ENCODE measurements at regions not wholly inside any gene's neighbourhood (a gene's known extent, or its start where the extent isn't known, plus 50 kb on each side); places are given as distances from the start of the nearest gene placed in this dataset.
A peak's percentile ranks its signal among the peaks of the same experiment; 100 is the strongest.
"Not testable (repeated sequence)": the region's sequence is repeated elsewhere in the genome, so short reads cannot be mapped to it uniquely, and the experiment has no call there.

DNA sequence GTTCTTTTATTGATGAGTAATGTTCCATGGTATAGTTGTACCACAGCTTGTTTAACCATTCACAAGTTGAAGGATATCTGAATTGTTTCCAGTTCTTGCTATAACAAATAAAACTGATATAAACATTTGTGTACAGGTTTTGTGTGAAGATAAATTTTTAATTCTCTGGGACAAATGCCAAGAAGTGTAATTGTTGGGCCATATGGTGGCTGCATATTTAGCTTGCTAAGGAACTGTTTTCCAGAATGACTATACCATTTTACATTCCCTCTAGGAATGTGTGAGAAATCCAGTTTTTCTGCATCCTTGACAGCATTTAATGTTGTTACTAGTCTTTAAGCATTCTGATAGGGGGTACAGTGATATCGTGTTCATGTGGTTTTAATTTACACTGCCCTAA lies 368.5 kb downstream of the KIF2B start:
- DNase-seq, result no peak

DNA sequence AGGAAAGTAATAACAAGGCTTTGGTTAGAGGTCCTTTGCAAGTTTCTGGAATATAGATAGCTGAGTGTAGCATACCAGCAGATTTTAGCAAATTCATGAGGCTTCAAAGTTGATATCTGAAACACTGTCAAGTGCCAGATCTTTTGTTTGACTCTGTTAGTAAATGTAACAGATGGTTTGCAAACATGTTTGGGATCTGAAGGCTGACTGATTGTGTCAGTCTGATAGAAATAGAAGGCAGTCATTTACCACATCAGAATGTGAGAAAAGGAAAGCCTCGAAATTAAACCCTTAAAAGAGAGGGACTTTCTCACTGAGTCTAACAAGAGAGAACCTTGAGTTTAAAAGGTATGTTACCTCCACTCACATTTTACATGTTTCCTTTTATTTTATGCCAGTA lies 371.5 kb downstream of the KIF2B start:
- peak in 1 of 3 donors; percentile 8 for DNase-seq

DNA sequence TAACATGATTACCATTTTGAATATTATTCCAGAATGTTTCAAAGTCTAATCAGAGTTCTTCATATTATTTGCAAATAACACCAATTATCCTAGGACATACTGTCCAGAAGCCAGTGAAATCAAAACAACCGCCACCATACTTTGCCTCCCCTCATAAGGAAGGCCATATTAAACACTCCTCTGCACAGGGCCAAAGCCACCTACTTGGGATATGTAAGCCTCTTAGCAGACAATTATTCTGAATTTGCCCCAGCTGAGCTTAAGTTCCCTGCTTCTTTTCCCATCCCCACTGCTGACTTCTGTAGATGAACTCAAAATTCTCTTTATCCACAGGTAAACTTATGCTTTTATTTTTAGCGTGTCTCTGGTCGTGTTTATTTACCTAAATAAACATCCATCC lies 374.0 kb downstream of the KIF2B start:
- no peak for DNase-seq

DNA sequence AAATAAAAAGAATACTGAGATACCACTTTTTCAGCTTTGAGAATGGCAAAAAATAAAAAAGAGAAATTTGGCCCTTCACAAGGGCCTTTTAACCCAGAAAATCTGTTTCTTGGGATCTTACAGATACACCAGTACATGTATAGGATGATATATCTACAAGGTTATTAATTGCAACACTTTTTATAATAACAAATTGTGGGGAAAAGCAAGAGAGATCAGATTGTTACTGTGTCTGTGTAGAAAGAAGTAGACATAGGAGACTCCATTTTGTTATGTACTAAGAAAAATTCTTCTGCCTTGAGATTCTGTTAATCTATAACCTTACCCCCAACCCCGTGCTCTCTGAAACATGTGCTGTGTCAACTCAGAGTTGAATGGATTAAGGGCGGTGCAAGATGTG lies 378.7 kb downstream of the KIF2B start:
- not testable (repeated sequence) for DNase-seq

DNA sequence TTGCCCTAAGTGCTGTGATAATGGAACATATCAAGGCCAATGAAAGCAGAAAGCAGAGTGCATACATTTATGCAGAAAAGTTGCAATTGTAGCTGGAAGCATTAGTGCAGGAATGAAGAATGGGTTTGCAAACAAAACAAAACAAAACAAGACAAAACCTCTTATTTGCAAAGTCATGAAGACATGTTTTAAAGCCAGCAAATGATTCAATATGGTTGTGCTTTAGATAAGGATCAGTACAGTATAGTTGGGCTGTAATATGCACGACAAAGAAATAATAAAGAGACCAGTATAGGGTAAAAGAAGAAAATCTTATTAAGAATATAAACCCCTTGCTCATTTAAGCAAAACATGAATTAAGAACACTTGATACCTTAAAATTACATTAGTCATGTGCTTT lies 398.1 kb downstream of the KIF2B start:
- DNase-seq, result no peak

DNA sequence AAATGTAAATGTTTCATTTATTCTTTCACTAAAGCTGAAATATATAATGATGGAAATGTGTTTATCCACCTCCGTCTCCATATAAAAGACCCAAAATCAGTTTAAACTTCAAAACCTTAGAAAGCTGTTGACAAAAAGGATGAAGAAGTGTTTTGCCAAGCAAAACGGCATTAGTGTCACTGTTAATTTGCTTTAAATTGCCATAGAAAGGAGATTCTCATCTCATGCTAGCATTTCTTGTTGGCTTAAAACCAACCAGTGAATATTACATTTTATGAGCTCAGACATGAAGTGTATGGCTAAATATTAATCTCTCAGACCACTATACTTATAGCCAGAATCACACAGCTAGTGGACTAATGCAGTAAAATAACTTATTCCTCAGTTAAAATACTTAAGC lies 398.8 kb downstream of the KIF2B start:
- no peak for DNase-seq

DNA sequence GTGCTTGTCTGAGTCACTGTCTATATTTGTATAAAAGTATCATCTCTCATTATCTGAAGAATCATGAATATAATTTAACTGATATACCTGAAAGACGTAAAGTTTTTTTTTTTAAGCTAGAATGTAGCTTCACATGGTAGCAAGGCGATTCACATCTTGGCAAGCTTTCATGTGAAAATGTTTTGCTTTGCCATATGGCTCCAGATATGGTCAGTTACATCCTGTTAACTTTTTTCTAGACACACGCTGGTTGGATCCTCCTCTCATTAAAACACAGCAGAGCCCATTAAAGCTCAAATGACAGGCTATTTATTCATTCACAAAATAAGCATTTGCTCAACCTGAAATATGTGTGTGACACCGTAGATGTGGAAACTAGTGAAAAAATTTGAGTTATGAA lies 412.8 kb downstream of the KIF2B start:
- DNase-seq, result no peak

DNA sequence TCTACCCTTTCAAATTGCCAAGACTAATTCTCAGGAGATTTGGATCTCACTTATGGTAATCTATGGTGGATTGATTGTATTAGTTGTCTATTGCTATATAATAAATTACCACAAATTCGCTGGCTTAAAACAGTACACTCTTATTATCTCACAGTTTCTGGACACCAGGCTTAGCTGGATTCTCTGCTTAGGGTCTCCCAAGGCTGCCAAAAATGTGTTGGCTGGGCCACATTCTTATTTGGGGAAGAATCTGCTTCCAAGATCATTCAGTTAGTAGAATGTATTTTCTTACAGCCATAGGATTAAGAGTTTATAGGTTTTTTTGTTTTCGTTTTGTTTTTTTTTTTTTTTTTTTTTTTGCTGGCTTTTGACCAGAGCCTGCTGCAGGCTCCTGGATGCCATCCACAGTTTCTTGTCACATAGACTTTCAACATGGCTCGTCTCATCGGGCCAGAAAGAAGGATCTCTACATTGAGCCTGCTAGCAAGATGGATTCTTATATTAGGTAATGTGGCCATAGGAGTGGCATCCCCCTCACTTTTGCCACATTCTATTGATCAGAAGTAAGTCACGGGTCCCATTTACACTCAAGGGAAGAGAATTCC lies 415.3 kb downstream of the KIF2B start:
- DNase-seq, result peak; percentile 7 to 55 (median 18)

DNA sequence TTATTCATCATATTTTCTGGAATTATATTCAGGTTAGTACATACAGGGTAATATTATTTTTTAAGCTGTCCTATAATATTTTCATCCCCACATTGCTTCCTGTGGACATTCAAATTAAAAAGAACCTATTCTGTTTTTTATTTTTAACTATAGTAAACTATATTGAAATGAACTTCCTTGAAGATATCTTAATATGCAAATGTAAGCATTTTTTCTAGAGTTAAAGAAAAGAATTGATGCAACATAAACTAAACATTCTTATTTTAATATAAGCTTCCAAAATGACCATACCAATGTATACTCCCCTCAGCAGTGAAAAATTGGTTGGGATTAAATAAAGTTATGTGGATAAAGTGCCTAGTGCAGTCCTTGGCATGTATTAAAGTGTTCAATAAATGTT lies 416.6 kb downstream of the KIF2B start:
- no peak for DNase-seq

DNA sequence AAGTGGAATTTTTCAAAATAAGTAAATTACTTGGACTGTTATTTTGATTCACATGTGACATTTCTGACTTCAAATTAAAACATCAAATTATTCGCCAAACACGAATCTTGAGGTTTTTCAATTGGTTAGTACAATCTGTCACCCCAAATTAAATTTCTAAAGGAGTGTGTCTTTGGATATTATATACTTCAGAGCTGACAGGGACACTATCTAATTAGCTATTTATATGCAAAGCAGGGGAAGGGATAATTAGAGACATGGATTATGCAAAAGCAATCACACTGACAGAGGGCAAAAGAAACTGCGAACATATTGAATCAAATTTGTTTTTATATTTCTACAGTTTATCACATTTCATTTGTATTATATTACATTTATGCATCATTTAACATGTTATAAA lies 433.0 kb downstream of the KIF2B start:
- DNase-seq, result no peak

DNA sequence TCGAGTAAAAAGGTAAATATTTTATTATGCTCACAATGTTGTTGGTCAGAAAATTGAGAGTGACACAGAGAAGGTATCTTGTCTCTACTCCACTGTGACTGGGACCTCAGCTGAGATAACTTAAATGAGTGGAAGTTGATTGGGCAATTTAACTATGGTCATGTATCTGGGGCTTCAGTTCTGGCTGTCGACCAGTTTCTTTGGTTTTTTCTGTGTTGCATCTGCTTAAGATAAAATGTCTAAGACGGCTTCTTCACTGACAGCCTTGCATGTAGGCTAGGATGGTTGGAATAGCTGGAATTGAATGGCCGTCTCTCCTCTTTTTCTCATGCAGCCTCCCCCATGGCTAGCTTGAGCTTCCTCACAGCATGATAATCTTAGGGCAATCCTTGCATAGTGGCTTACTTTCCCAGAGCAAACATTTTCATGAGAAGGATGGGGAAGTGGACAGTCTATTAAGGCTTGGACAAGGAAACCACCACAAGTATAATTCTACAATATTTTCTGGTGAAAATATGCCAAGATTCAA lies 433.7 kb downstream of the KIF2B start:
- no peak for DNase-seq

DNA sequence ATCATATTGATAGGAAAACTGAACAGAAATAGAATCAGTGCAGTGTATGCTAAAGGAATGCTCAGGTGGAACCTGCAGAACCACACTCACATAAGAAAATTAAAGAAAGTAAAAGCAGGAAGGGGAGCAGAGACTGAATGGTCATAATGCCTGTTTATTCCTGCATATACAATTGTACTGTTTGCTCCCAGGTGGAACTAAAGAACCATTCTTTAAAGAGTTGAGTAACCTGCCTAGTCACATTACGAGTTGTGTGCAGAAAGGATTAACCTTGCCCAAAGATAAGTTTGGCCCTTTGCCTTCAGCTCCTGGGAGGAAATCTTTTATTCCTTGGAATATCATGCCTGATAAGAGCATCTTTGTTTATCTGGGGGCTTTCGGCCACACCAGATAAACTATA lies 434.7 kb downstream of the KIF2B start:
- DNase-seq, result no peak

DNA sequence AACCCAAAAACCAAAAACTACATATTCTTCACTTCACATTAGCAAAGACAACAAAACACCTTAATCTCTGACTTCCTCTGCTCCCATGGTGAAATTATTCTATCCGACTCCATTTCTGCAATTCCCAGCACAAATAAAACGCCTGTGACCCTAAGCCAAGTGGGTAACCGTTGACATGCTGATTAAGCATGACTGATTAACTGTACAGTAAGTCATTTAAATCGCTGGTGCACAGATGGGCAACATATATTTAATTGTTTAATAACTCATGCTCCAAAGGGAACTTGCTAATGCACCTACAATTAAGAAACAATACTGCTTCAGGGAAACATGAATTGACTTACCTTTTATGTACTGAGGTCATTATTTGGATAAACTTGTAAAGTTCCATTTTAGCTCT lies 436.7 kb downstream of the KIF2B start:
- no peak for DNase-seq

DNA sequence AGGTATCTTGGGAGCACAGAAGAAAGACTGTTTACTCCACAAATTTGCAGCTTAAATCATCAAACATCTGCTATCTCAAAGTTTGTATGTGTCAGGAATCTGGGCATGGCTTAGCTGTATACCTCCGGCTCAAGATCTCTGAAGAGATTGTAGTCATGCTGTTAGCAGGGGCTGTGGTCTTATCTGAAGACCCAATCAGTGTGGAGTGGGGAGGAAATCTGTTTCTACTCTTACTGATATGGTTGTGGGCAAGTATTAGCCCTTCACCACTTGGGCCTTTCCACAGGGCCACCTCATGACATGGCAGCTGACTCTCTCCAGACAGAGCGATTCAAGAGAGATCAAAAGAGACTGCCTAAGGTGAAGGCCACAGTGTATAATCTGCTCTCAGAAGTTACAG lies 438.7 kb downstream of the KIF2B start:
- DNase-seq, result no peak

DNA sequence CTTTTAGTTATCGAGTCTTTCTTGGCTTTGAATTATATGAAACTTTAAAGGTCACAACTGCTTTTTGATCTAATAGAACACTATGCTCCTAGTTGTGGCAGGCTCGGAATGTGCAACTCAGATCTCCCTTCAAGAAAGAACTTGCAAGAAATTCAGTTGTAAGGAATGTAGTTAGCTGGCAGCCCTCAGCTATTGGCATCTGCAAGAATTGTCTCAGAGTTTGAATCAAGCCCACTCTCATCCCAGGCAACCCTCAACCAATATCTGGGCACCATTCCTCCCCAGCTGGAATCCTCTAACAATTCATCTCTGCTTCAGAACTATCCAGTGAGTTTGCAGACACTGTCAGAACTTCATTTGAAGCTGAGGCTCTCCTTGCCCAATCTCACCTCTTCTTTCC lies 447.2 kb downstream of the KIF2B start:
- DNase-seq, result peak in 1 of 3 donors; percentile 1

DNA sequence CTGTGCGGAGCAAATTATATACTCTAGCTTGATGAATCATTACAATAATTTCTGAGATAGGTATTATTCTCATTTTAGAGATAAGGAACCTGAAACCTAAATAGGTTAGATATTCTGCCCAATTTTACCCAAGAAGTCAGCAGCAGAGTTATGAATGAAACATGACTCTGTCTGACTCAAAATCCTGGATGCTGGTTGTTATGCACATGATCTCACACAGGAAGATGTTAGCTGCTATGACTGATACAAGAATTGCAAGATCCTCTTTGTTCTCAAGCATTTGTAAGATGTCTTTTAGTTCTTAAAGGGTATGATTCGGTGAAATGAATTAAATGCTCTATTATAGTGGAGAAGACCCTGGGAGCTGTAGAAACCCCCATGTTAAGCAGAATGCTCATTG lies 447.8 kb downstream of the KIF2B start:
- DNase-seq, result no peak

DNA sequence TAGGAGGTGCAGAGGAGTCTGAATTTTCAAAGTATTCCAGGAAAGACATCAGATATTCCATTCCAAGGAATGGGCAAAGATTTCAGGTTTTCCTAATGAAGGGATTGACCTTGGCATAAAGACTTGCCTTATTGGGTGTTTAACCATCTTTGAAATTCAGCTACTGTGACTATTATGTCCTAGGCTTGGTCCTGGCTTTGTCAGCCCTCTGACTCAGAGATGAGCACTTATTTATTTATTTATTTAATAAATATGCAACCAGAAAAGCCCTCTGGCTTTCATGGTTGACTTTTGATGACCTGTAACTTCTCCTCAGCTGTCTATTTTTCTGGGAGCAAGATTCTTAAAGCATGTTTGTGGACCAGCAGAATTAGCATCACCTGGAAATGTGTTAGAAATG lies 455.1 kb downstream of the KIF2B start:
- no peak for DNase-seq

DNA sequence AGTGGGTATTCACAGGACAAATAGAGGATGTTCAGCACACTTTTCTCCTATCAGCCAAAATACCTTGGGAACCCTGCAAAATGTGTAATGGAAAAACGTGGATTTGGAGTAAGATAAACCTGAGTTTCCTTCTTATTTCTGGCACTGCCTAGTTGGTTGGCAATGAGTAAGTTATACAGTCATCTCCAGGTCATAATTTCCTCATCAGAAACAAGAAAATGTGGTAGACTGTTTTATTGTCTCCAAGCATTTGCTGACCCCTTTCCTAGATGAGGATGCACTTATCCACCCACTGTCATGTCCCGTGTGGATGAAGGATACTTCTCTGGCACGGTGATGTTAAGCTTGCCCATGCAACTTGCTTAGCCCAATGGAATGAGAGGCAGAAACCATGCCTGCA lies 458.0 kb downstream of the KIF2B start:
- DNase-seq, result no peak

DNA sequence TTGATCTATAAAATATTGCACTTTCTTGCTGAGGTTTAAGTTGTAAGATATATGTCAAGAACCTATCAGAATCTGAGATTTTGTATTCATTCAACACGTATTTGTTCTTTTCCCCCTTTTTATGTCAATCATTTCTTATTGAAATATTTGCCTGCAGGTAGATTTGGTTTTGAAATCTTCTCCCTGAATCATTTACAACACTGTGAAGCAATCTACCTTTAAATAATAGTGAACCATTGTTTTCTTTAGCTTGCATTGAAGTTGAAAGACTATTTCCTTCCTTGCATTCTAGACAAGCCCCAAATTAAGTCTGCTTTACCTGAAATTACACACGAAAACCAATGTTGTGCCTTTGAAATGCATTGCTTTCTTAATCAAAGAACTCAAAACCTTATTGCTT lies 460.2 kb downstream of the KIF2B start:
- no peak for DNase-seq

DNA sequence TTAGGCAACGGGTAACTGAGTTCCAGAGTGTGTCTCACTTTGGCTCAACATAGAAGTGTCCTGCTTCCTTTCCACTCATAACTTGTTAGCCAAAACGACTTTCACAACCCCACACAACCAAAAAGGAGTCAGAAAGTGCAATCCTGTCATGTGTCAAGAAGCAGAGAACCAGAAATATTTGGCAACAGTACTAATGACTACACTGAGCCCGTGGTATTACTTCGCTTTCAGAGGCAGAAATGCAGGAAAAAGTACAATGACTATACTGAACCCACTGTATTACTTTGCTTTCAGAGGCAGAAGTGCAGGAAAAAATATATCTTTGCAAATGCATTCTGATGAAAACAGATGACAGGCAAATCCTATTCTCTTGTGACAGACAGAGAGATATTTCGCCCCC lies 484.6 kb downstream of the KIF2B start:
- peak in 2 of 3 donors; percentile 2 to 13 for DNase-seq

DNA sequence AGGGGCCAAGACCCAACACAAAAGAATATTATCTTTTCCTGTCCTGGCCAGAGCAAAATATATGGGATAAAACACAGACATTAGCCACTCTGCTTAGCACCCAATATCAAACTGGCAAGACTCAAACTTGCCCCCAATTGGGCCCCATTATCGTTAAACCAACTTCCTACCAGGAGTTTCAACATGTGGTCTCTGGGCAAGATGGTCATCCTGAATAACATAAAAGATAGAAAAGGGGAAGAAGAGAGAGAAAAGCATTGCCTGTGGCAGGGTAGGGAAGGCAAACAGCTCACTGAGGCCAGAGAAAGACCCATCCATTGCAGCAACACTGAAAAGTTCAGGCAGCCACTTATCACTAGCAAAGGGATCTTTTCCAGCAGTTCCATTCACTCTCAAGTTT lies 502.1 kb downstream of the KIF2B start:
- DNase-seq, result no peak

DNA sequence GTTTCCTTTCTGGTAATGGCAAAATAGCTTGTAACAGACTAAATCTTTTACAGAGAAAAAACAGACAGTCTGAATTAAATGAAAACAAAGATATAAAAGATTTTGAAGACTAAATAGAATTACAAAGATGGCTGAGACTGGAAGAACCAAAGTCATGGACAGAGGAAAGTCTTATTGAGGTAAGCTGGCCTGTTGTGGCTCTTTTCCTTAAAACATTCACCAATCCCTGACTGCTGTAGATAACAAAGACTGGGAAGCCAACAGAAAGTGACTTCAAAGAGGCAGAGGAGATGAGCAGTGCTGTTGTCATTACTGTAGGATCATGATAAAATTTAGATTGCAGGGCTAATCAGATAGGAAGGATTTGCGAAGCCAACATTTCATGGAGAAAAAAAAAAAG lies 517.0 kb downstream of the KIF2B start:
- no peak for DNase-seq

DNA sequence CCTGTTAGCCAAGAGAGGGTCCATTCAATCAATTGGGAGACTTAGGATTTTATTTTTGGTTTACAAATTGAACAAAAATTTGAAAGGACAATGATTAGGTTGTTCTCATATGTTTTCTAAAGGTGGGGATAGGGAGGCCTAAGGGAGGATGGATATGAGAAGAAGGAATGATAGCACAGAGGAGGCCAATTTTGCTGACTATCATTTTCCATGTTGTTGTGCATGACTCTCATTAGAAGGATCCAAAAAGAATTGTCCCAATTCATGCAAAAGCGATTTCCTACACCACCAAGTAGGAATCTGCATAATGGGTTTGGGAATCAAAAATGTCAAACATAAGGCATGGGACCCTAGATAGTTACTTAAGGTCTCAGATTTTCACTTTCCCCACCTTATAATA lies 524.8 kb downstream of the KIF2B start:
- DNase-seq, result no peak

DNA sequence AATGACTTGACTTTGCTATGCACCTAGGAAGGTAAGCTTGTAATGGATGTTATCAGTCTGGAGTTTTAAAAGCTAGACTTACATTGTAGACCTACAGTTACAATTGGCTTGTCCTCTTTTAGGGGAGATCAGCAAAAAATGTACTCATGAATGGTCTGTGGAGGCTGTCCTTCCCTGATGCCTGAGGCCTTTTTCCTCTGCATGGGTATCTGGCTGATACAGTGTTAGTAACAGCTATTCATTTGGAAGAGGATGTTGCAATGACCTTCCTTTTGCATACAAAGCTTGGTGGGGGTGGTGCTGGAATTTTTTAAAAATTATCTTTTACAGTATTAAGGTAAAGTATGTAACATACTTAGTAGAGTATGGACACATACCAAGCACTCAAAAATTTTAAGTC lies 525.5 kb downstream of the KIF2B start:
- no peak for DNase-seq

All from muscle of back (tissue), 3 donors.